ENCODE measurements at regions not wholly inside any gene's neighbourhood (a gene's known extent, or its start where the extent isn't known, plus 50 kb on each side); places are given as distances from the start of the nearest gene placed in this dataset.
A peak's percentile ranks its signal among the peaks of the same experiment; 100 is the strongest.

- TF ChIP-seq, protein P1, sequence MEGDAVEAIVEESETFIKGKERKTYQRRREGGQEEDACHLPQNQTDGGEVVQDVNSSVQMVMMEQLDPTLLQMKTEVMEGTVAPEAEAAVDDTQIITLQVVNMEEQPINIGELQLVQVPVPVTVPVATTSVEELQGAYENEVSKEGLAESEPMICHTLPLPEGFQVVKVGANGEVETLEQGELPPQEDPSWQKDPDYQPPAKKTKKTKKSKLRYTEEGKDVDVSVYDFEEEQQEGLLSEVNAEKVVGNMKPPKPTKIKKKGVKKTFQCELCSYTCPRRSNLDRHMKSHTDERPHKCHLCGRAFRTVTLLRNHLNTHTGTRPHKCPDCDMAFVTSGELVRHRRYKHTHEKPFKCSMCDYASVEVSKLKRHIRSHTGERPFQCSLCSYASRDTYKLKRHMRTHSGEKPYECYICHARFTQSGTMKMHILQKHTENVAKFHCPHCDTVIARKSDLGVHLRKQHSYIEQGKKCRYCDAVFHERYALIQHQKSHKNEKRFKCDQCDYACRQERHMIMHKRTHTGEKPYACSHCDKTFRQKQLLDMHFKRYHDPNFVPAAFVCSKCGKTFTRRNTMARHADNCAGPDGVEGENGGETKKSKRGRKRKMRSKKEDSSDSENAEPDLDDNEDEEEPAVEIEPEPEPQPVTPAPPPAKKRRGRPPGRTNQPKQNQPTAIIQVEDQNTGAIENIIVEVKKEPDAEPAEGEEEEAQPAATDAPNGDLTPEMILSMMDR (IDR thresholded peaks at IDR 0.05; ENCODE audit: low read depth, low read length), result no peak
- DNase-seq (ENCODE audit: low read depth in 2 of 2), result no peak
- no peak overlapping the region for H3K4me3 ChIP-seq (replicated peaks in 1 of 2; ENCODE audit: low read depth in 2 of 2, low read length in 2 of 2)
Measured at GRCh38 chr14:56023661-56024081, 94.5 kb upstream of the PELI2 start.

- TF ChIP-seq, protein P1 (IDR thresholded peaks at IDR 0.05; ENCODE audit: low read depth, low read length), result no peak
- no peak overlapping the region for H3K4me3 ChIP-seq (replicated peaks in 1 of 2; ENCODE audit: low read depth in 2 of 2, low read length in 2 of 2)
- DNase-seq (ENCODE audit: low read depth in 2 of 2), result no peak
Measured at GRCh38 chr14:56025191-56025590, 93.0 kb upstream of the PELI2 start.

DNA sequence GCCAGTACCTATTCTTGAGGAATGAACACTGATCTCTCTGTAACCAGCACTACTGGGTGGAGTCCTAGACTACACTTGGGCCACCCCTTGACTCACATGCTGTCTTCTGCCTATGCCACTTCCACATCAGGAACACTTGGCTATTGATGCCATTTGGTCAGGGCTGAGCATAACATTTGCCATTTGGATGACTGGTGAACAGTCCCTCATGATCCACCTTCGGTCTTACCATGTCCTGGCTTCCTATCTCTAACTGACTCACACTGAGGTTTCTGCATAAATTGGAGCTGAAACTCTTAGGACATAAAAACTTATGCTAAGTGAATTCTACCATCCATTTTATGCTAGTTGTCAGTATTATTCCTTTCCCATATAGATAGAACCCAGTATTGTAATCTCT, 91.7 kb upstream of the PELI2 start:
- TF ChIP-seq, protein P1 (IDR thresholded peaks at IDR 0.05; ENCODE audit: low read depth, low read length), result no peak
- no peak overlapping the region for H3K4me3 ChIP-seq (replicated peaks in 1 of 2; ENCODE audit: low read depth in 2 of 2, low read length in 2 of 2)
- DNase-seq (ENCODE audit: low read depth in 2 of 2), result no peak

GRCh38 chr14:56027421-56027820, 90.8 kb upstream of the PELI2 start:
- TF ChIP-seq, protein P1 (IDR thresholded peaks at IDR 0.05; ENCODE audit: low read depth, low read length), result no peak
- no peak for DNase-seq (ENCODE audit: low read depth in 2 of 2)
- no peak overlapping the region for H3K4me3 ChIP-seq (replicated peaks in 1 of 2; ENCODE audit: low read depth in 2 of 2, low read length in 2 of 2)

DNA sequence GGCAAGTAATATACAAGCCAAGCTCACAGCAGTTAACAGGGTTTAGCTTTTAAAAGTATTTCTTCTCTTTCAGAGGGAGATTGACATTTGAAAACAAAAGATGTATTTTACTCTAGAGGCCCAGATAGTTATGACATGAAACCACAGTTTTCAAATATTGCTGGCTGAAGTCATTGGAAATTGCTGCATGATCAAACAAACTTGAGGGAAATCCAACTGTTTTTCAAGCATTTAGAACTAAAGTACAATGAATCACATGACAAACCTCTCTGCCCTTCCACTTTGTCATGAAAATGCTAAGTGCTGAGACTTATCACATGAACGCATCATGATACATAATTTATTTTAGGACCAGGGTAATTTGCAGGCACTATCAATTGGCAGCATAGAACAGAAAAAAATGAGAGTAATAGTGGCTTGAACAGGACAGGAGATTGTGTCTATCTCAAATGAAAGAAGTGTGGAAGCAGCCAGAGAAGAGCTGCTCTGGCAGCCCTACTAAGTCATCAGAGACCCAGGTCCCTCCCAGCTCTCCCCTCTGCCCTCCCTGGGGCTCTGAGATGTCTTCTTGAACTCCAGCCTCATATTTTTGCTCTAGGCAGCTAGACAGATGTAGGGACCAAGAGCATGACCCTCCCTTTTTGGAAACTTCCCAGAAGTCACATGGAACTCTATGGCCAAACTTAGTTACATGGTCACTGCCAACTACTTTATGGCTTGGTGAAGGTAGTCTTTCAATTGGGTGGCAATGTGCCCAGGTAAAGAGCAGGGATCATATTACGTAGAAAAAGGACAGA, 90.1 kb upstream of the PELI2 start:
- peak in 1 of 2 donors; percentile 3 for DNase-seq (ENCODE audit: low read depth in 2 of 2)
- no peak overlapping the region for H3K4me3 ChIP-seq (replicated peaks in 1 of 2; ENCODE audit: low read depth in 2 of 2, low read length in 2 of 2)
- TF ChIP-seq, protein P1 (IDR thresholded peaks at IDR 0.05; ENCODE audit: low read depth, low read length), result no peak

GRCh38 chr14:56036353-56036752, 81.9 kb upstream of the PELI2 start:
- TF ChIP-seq, protein P1 (IDR thresholded peaks at IDR 0.05; ENCODE audit: low read depth, low read length), result no peak
- DNase-seq (ENCODE audit: low read depth in 2 of 2), result no peak
- no peak overlapping the region for H3K4me3 ChIP-seq (replicated peaks in 1 of 2; ENCODE audit: low read depth in 2 of 2, low read length in 2 of 2)

All from cardiac fibroblast (primary cell).